ENCODE measurements at regions not wholly inside any gene's neighbourhood (a gene's known extent, or its start where the extent isn't known, plus 50 kb on each side); places are given as distances from the start of the nearest gene placed in this dataset.

DNA sequence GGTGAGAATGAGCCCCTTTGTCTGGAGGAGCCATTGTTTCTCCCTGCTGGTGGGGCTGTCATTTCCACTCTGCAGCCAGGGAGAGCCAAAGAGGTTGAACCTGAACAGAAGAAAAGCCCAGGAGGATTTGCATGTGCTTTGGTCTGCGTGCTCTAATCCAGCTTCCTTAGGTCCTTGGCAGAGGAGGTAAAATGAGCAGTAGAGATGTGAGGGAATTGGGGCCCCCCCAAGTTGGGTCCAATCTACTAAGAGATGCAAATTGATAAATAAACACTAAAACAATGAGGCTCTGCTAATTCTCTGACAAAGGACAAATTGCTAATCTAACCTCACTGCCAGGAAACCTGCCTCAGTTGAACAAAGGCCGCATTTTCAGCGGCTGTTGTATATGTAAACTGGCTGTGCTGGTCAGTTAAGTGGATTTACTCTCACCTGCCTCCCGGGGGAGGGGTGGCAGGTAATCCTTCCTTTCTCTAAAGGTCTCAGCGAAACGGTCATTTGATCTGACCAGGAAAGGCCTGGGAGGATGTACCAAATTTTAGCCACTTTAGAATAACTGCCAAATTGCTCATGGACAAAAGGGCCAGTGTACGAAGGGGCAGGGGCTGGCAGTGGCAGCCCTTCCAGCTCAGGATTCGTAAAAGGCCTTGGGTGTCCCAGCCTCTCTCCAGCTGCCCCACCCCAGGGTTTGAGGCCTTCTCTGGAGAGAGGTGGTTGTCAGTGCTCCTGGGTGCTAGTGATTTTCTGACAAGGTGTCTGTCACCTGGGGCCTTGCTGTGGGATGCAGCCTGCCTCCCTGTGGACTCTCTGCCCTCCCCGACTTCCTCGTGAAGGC, 193.6 kb downstream of the MIB1 start:
- no peaks in the 10 kb centered on the region for H3K79me2 ChIP-seq (ENCODE audit: control insufficient read depth, insufficient read depth, low read length)
- dilution Hi-C loops (cut with MboI; ENCODE audit: extremely low pct_ligation_motif_present, low sequenced_read_pairs): no loop called here
- no peak overlapping the region for H3K4me2 ChIP-seq (ENCODE audit: control insufficient read depth, extremely low read depth, insufficient read depth, low read depth, low read length)
- H3K4me3 ChIP-seq (ENCODE audit: control insufficient read depth in 2 of 3, extremely low read depth in 1 of 3, insufficient read depth in 2 of 3, low read depth in 1 of 3, low read length in 3 of 3): no peak overlapping the region
- no peak overlapping the region for H3K9ac ChIP-seq (ENCODE audit: control insufficient read depth, extremely low read depth, insufficient read depth, low read length)
- H3K9me3 ChIP-seq (ENCODE audit: control insufficient read depth, low read depth, low read length): no peaks in the 10 kb centered on the region
- no peak for DNase-seq (ENCODE audit: low read depth, low spot score)
- no peaks in the 10 kb centered on the region for H3K27me3 ChIP-seq (ENCODE audit: control insufficient read depth, extremely low read depth, insufficient read depth, low read length)
- no peak overlapping the region for H2AFZ ChIP-seq (ENCODE audit: control insufficient read depth, low read length)
- H4K20me1 ChIP-seq (ENCODE audit: control insufficient read depth, extremely low read depth, insufficient read depth, low read length): no peaks in the 10 kb centered on the region
- H3K36me3 ChIP-seq (ENCODE audit: control insufficient read depth in 2 of 2, extremely low read depth in 1 of 2, insufficient read depth in 2 of 2, low read length in 2 of 2): no peaks in the 10 kb centered on the region
- H3K27ac ChIP-seq (ENCODE audit: control insufficient read depth, insufficient read depth, low read length): no peak overlapping the region
- TF ChIP-seq EZH2 (IDR thresholded peaks at IDR 0.05; ENCODE audit: low read length): no peak
- TF ChIP-seq, protein P1, sequence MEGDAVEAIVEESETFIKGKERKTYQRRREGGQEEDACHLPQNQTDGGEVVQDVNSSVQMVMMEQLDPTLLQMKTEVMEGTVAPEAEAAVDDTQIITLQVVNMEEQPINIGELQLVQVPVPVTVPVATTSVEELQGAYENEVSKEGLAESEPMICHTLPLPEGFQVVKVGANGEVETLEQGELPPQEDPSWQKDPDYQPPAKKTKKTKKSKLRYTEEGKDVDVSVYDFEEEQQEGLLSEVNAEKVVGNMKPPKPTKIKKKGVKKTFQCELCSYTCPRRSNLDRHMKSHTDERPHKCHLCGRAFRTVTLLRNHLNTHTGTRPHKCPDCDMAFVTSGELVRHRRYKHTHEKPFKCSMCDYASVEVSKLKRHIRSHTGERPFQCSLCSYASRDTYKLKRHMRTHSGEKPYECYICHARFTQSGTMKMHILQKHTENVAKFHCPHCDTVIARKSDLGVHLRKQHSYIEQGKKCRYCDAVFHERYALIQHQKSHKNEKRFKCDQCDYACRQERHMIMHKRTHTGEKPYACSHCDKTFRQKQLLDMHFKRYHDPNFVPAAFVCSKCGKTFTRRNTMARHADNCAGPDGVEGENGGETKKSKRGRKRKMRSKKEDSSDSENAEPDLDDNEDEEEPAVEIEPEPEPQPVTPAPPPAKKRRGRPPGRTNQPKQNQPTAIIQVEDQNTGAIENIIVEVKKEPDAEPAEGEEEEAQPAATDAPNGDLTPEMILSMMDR (optimal IDR thresholded peaks at IDR 0.05 in 1 of 3, IDR thresholded peaks at IDR 0.05 in 1 of 3, conservative IDR thresholded peaks at IDR 0.05 in 1 of 3; ENCODE audit: extremely low read depth in 1 of 3, insufficient read depth in 2 of 3, low read length in 3 of 3): no peak
- no peaks in the 10 kb centered on the region for H3K9me1 ChIP-seq (ENCODE audit: control insufficient read depth, extremely low read depth, insufficient read depth, low read length)
- H3K4me1 ChIP-seq (ENCODE audit: control insufficient read depth, extremely low read depth, insufficient read depth, low read length): no peaks in the 10 kb centered on the region
- FAIRE-seq: no peak

- no peak for FAIRE-seq
- H3K4me2 ChIP-seq (ENCODE audit: control insufficient read depth, extremely low read depth, insufficient read depth, low read depth, low read length): no peak overlapping the region
- dilution Hi-C loops (cut with MboI; ENCODE audit: extremely low pct_ligation_motif_present, low sequenced_read_pairs): no loop called here
These were observed 194.1 kb downstream of the MIB1 start for GRCh38 chr18:21934766-21935015.

More at GRCh38 chr18:21934766-21935015, 194.1 kb downstream of the MIB1 start:
- Histone ChIP-seq H3K9me3 (ENCODE audit: control insufficient read depth, low read depth, low read length) (no peaks in the 10 kb centered on the region), H3K4me3 (ENCODE audit: control insufficient read depth in 2 of 3, extremely low read depth in 1 of 3, insufficient read depth in 2 of 3, low read depth in 1 of 3, low read length in 3 of 3) (no peak overlapping the region), H3K79me2 (ENCODE audit: control insufficient read depth, insufficient read depth, low read length) (no peaks in the 10 kb centered on the region), H4K20me1 (ENCODE audit: control insufficient read depth, extremely low read depth, insufficient read depth, low read length) (no peaks in the 10 kb centered on the region), H3K27me3 (ENCODE audit: control insufficient read depth, extremely low read depth, insufficient read depth, low read length) (no peaks in the 10 kb centered on the region), H3K9ac (ENCODE audit: control insufficient read depth, extremely low read depth, insufficient read depth, low read length) (no peak overlapping the region), H3K9me1 (ENCODE audit: control insufficient read depth, extremely low read depth, insufficient read depth, low read length) (no peaks in the 10 kb centered on the region), H3K36me3 (ENCODE audit: control insufficient read depth in 2 of 2, extremely low read depth in 1 of 2, insufficient read depth in 2 of 2, low read length in 2 of 2) (no peaks in the 10 kb centered on the region), H3K27ac (ENCODE audit: control insufficient read depth, insufficient read depth, low read length) (no peak overlapping the region), H3K4me1 (ENCODE audit: control insufficient read depth, extremely low read depth, insufficient read depth, low read length) (no peaks in the 10 kb centered on the region), H2AFZ (ENCODE audit: control insufficient read depth, low read length) (no peak overlapping the region)
- no peak for TF ChIP-seq EZH2 (IDR thresholded peaks at IDR 0.05; ENCODE audit: low read length)
- TF ChIP-seq, protein P1 (optimal IDR thresholded peaks at IDR 0.05 in 1 of 3, IDR thresholded peaks at IDR 0.05 in 1 of 3, conservative IDR thresholded peaks at IDR 0.05 in 1 of 3; ENCODE audit: extremely low read depth in 1 of 3, insufficient read depth in 2 of 3, low read length in 3 of 3): no peak
- DNase-seq (ENCODE audit: low read depth, low spot score): no peak

Data from keratinocyte (primary cell).